ENCODE measurements at regions not wholly inside any gene's neighbourhood (a gene's known extent, or its start where the extent isn't known, plus 50 kb on each side); places are given as distances from the start of the nearest gene placed in this dataset.

DNA sequence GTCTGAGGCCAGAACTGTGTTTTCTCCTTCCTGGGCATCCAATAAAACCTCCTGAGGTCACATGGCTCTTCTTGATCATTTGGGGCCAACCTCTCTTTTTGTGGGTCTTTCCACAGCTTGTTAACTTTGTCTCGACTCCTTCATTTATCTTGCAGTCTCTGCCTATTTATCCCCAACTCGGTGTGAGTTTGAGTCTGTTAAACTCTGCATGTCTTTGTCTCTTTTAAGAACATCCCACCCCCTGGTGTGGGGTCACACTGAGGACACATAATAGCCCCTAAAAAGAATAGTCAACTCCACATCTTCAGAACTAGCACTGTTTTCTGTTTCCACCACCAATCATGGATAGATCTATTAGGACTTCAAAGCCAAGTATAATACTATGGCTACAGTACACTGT lies 187.2 kb downstream of the TLE3 start:
- Histone ChIP-seq H3K36me3 (ENCODE audit: control insufficient read depth, insufficient read depth, low read length) (no peaks in the 10 kb centered on the region), H3K27ac (ENCODE audit: low read length) (no peak overlapping the region), H3K4me1 (ENCODE audit: control insufficient read depth, insufficient read depth, low read length) (no peaks in the 10 kb centered on the region), H3K9me3 (ENCODE audit: control insufficient read depth, low read depth, low read length) (no peaks in the 10 kb centered on the region), H3K4me3 (ENCODE audit: low read length) (no peak overlapping the region), H3K27me3 (ENCODE audit: control insufficient read depth, insufficient read depth, low read length) (no peaks in the 10 kb centered on the region)
- WGBS (ENCODE audit: insufficient coverage, low lambda C conversion rate), result no CpG with 5 or more reads among the region's 2 CpGs
- DNase-seq, result no peak

DNA sequence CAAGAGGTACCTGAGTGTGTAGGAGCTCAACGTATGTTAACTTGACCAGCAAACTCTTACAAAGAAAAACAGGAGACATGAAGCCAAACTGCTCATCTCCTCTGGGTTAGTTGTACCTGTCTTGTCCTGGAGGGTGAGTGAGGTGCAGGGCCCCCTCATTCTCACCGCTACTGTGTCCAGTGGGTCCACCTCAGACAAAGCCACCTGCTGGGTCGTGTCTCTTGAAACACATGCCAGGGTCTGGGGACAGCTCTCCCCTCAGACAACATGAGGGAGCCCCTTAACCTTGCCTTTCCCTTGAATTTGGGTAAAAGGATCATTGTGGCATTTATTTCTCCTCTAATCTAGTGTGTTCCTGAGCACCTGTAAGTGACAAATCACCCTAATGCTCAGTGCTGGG lies 185.6 kb downstream of the TLE3 start:
- Histone ChIP-seq H3K27me3 (ENCODE audit: control insufficient read depth, insufficient read depth, low read length) (peaks cover 2% of the 10 kb centered on the region), H3K36me3 (ENCODE audit: control insufficient read depth, insufficient read depth, low read length) (no peaks in the 10 kb centered on the region), H3K4me1 (ENCODE audit: control insufficient read depth, insufficient read depth, low read length) (no peaks in the 10 kb centered on the region), H3K4me3 (ENCODE audit: low read length) (no peak overlapping the region), H3K9me3 (ENCODE audit: control insufficient read depth, low read depth, low read length) (no peaks in the 10 kb centered on the region), H3K27ac (ENCODE audit: low read length) (no peak overlapping the region)
- no CpG with 5 or more reads among the region's 3 CpGs for WGBS (ENCODE audit: insufficient coverage, low lambda C conversion rate)
- no peak for DNase-seq

DNA sequence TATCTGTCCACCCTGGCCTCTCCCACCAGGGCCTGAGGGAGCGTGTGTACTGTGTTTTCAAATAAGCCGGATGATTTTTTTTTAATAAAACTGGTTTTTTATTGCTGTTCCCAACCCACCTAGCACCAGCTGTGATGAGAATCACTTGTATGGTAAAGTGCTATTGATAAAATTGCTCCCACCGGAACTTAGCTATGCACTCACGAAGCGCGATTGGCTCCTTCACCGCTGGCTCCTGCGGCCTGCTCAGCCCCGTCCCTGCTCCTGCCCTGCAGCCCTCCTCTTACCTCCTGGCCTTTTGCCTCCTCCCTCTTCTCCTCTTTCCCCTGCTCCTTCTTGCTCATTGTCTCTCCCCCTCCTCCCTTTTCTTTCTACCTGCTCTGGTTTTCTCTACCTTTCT lies 183.7 kb downstream of the TLE3 start:
- H3K27me3 ChIP-seq (ENCODE audit: control insufficient read depth, insufficient read depth, low read length), result peaks cover 2% of the 10 kb centered on the region
- no peaks in the 10 kb centered on the region for H3K9me3 ChIP-seq (ENCODE audit: control insufficient read depth, low read depth, low read length)
- H3K27ac ChIP-seq (ENCODE audit: low read length), result no peak overlapping the region
- no peak for DNase-seq
- H3K36me3 ChIP-seq (ENCODE audit: control insufficient read depth, insufficient read depth, low read length), result no peaks in the 10 kb centered on the region
- 100% methylated on average over 1 of the region's 9 CpGs for WGBS (ENCODE audit: insufficient coverage, low lambda C conversion rate)
- no peaks in the 10 kb centered on the region for H3K4me1 ChIP-seq (ENCODE audit: control insufficient read depth, insufficient read depth, low read length)
- H3K4me3 ChIP-seq (ENCODE audit: low read length), result no peak overlapping the region

DNA sequence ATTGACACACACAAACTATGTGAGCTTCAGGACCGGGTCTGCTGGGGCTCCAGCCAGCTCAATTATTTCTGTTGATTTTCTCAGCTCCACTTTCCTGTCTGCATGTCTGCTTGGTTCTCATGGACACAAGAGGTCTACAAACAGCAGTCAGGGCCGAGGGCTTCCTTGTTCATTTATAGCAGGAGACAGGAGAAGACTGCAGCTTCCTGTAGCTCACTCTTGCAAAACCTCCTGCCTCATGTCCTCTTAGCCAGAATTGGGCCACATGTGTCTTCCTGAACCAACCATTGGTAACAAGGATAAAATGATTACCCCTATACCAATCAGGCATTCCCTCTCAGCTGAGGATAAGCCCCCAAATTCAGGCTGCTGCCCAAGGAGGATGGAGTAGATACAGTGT lies 182.8 kb downstream of the TLE3 start:
- Histone ChIP-seq H3K4me3 (ENCODE audit: low read length) (no peak overlapping the region), H3K36me3 (ENCODE audit: control insufficient read depth, insufficient read depth, low read length) (no peaks in the 10 kb centered on the region), H3K27ac (ENCODE audit: low read length) (no peak overlapping the region), H3K4me1 (ENCODE audit: control insufficient read depth, insufficient read depth, low read length) (no peaks in the 10 kb centered on the region), H3K27me3 (ENCODE audit: control insufficient read depth, insufficient read depth, low read length) (peaks cover 2% of the 10 kb centered on the region), H3K9me3 (ENCODE audit: control insufficient read depth, low read depth, low read length) (no peaks in the 10 kb centered on the region)
- no peak for DNase-seq
- WGBS (ENCODE audit: insufficient coverage, low lambda C conversion rate), result no CpG with 5 or more reads among the region's 2 CpGs

DNA sequence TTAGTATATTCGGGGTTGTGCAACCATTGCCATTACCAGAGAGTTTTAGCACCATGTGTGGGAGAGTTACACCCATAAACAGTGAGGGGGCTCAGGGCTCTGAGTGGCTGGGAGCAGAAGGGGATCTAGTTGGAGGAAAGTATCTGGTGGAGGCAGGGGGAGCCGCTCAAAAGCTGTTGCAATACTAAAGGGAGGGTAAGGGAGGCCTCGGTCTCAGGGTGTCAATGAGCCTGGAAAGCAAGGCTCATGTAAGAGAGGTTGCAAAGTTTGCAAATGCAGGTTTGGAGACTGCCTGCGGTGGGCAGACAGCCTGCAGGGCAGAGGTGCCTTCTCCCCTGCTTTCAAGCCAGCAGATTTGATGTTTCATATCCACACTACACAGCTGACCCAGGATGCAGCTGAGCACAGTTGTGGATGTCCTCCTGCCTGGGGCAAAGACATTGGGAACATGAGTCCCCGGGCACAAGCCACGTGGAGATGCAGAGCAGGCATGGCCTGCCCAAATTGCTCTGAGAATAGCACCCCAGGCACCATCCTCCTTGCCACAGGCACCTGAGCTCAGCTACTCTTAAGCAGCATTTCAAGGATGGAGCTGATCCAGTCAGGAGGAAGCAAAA lies 181.4 kb downstream of the TLE3 start:
- no peak for DNase-seq
- WGBS (ENCODE audit: insufficient coverage, low lambda C conversion rate), result no CpG with 5 or more reads among the region's 6 CpGs

DNA sequence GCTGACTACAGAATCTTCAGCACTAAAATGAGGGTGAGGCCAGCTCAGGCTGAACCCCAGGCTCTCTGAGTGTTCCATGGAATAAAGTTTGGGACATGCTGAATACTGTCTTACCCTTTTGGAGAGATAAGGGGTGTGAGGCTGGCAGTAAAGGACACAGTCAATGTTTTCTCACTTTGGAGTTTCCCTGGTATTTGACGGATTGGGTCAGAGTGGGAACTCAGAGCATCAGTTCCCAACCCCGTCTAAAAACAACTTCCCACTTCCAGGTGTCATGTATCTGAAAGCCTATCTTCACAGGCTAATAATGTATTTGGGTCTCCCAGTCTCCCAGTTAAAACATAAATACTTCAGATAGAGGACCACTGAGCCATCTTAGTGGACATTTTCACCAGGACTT lies 180.7 kb downstream of the TLE3 start:
- no peaks in the 10 kb centered on the region for H3K9me3 ChIP-seq (ENCODE audit: control insufficient read depth, low read depth, low read length)
- no peaks in the 10 kb centered on the region for H3K4me1 ChIP-seq (ENCODE audit: control insufficient read depth, insufficient read depth, low read length)
- H3K36me3 ChIP-seq (ENCODE audit: control insufficient read depth, insufficient read depth, low read length), result no peaks in the 10 kb centered on the region
- DNase-seq, result no peak
- H3K27ac ChIP-seq (ENCODE audit: low read length), result no peak overlapping the region
- peaks cover 2% of the 10 kb centered on the region for H3K27me3 ChIP-seq (ENCODE audit: control insufficient read depth, insufficient read depth, low read length)
- no peak overlapping the region for H3K4me3 ChIP-seq (ENCODE audit: low read length)
- WGBS (ENCODE audit: insufficient coverage, low lambda C conversion rate), result no CpG with 5 or more reads among the region's 2 CpGs

More for the DNA sequence above, 181.4 kb downstream of the TLE3 start:
- Histone ChIP-seq H3K4me3 (ENCODE audit: low read length) (no peak overlapping the region), H3K27ac (ENCODE audit: low read length) (no peak overlapping the region), H3K27me3 (ENCODE audit: control insufficient read depth, insufficient read depth, low read length) (peaks cover 2% of the 10 kb centered on the region), H3K4me1 (ENCODE audit: control insufficient read depth, insufficient read depth, low read length) (no peaks in the 10 kb centered on the region), H3K36me3 (ENCODE audit: control insufficient read depth, insufficient read depth, low read length) (no peaks in the 10 kb centered on the region), H3K9me3 (ENCODE audit: control insufficient read depth, low read depth, low read length) (no peaks in the 10 kb centered on the region)

DNA sequence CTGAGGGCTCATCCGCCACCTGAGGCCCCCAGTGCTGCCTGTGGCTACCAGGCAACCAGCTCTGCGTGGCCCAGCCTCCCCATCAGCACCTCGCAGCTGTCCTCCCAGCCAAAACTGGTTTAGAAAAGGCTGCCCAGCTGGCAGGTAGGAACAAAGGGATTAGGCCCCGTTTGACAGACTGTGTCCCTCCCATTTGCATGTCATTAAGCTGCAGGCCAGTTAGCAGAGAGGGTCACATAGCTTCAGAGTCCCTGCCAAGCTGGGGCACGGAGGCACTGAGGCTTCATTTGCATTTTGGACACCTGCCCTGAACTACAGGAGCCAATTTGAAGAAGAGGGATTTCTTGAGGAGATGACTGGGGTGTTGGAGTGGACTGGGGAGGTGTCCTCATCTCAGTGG lies 177.9 kb downstream of the TLE3 start:
- peaks cover 9% of the 10 kb centered on the region for H3K9me3 ChIP-seq (ENCODE audit: control insufficient read depth, low read depth, low read length)
- WGBS (ENCODE audit: insufficient coverage, low lambda C conversion rate), result no CpG with 5 or more reads among the region's 5 CpGs

DNA sequence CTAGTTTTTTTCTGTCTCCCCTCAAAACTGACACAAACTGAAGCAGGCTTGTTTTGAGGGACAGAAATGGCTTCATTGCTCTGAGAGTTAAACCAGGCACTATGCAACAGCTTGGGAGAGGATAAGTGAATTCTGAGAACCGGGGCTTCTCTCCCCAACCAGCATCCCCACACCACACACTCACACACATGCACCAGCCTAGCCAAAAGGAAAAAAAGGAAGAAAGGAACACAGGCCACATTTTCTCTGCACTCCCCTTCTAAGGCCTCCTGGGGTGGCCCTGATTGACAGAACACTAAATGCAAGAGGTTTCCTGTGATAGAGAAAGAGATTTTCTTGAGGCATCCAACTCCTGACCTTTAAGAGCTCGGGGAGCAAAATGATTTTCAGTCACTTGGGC lies 177.5 kb downstream of the TLE3 start:
- Histone ChIP-seq H3K27me3 (ENCODE audit: control insufficient read depth, insufficient read depth, low read length) (peaks cover 2% of the 10 kb centered on the region), H3K36me3 (ENCODE audit: control insufficient read depth, insufficient read depth, low read length) (no peaks in the 10 kb centered on the region), H3K4me3 (ENCODE audit: low read length) (no peak overlapping the region), H3K27ac (ENCODE audit: low read length) (no peak overlapping the region), H3K4me1 (ENCODE audit: control insufficient read depth, insufficient read depth, low read length) (no peaks in the 10 kb centered on the region), H3K9me3 (ENCODE audit: control insufficient read depth, low read depth, low read length) (peaks cover 9% of the 10 kb centered on the region)
- no peak for DNase-seq
- WGBS (ENCODE audit: insufficient coverage, low lambda C conversion rate), result 83% methylated on average over 1 of the region's 2 CpGs

More for the DNA sequence above, 177.9 kb downstream of the TLE3 start:
- Histone ChIP-seq H3K27ac (ENCODE audit: low read length) (no peak overlapping the region), H3K4me1 (ENCODE audit: control insufficient read depth, insufficient read depth, low read length) (no peaks in the 10 kb centered on the region), H3K27me3 (ENCODE audit: control insufficient read depth, insufficient read depth, low read length) (peaks cover 2% of the 10 kb centered on the region), H3K4me3 (ENCODE audit: low read length) (no peak overlapping the region), H3K36me3 (ENCODE audit: control insufficient read depth, insufficient read depth, low read length) (no peaks in the 10 kb centered on the region)
- DNase-seq, result no peak

DNA sequence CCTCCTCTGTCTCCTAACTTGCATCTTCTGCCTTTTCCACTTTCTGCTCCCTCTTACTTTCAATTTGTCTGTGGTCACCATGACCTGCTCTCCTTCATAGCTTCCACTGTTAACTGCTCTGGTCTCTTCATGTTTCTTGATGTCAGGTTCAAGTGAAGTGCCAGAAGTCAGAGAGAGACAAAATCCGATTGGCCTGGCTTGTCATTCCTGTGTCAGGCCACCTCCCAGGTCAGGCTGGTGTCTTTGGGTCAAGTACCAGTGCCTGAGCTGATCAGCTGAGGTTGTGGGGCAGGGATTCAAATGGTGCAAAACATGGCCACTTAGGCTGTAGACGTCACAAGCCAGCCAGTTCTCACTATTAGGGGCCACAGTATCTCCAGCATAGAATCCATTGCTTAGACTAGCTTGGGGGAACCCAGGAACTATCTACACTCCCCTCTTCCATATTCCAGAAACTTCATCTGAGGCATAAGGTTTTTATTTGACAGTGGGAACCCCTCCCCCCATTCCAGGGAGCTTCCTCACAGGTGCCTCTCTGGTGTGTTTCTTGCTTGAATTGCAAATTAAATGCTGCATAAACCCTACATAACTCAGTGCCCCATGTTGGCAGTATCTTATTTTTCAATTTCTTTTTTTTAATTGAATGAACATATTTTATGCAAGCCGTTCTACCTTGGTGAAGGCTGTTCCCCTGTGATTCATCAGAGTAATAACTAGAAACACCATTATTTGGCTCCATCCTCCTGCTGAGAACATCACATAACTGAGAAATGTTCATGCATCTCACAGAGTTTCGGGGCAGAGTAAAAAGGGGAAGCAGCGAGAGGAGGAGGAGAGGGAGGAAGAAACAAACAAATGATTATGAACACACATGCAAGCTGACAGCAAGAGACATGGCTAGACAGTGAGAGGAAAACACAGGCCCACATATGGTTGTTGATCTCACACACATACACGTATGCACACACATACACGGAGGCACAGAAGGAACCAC lies 175.8 kb downstream of the TLE3 start:
- no peak for DNase-seq
- Histone ChIP-seq H3K4me1 (ENCODE audit: control insufficient read depth, insufficient read depth, low read length) (no peaks in the 10 kb centered on the region), H3K36me3 (ENCODE audit: control insufficient read depth, insufficient read depth, low read length) (no peaks in the 10 kb centered on the region), H3K27ac (ENCODE audit: low read length) (no peak overlapping the region), H3K4me3 (ENCODE audit: low read length) (no peak overlapping the region), H3K9me3 (ENCODE audit: control insufficient read depth, low read depth, low read length) (peaks cover 9% of the 10 kb centered on the region), H3K27me3 (ENCODE audit: control insufficient read depth, insufficient read depth, low read length) (no peaks in the 10 kb centered on the region)
- 65% methylated on average over 2 of the region's 7 CpGs for WGBS (ENCODE audit: insufficient coverage, low lambda C conversion rate)

DNA sequence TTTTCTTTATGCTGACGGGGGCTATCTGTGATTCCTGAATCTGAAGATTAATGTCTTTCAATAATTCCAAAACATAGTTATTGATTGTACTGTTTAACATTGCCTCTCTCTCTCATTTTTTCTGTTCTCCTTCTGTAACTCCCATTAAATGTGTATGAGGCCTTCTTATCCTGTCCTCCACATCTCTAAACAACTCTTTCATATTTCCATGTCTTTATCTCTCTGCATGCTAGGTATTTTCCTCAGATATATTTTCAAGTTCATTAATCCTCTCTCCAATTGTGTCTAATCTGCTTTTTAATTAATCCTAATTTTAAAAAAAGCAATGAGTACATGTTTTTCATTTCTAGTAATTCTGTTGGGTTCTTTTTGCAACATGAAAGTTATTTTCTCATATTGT lies 173.2 kb downstream of the TLE3 start:
- H3K4me3 ChIP-seq (ENCODE audit: low read length), result no peak overlapping the region
- WGBS (ENCODE audit: insufficient coverage, low lambda C conversion rate), result no CpG with 5 or more reads among the region's 1 CpG
- peaks cover 9% of the 10 kb centered on the region for H3K9me3 ChIP-seq (ENCODE audit: control insufficient read depth, low read depth, low read length)
- H3K4me1 ChIP-seq (ENCODE audit: control insufficient read depth, insufficient read depth, low read length), result no peaks in the 10 kb centered on the region
- H3K36me3 ChIP-seq (ENCODE audit: control insufficient read depth, insufficient read depth, low read length), result no peaks in the 10 kb centered on the region
- H3K27me3 ChIP-seq (ENCODE audit: control insufficient read depth, insufficient read depth, low read length), result no peaks in the 10 kb centered on the region
- no peak overlapping the region for H3K27ac ChIP-seq (ENCODE audit: low read length)
- no peak for DNase-seq
